SK-N-SH (cell line): ENCODE measurements at regions not wholly inside any gene's neighbourhood (a gene's known extent, or its start where the extent isn't known, plus 50 kb on each side); places are given as distances from the start of the nearest gene placed in this dataset.

Experiments used
- CTCF ChIA-PET: fragments of 300-600, 350-600 bp; formaldehyde crosslinking; extraction: SDS; loops from one replicate; lab custom pipeline; 2021; lab: Yijun Ruan, JAX
- POLR2A ChIA-PET: fragments of 350-600 bp; sonication (Branson Sonifier 250); formaldehyde crosslinking; extraction: SDS; loops from one replicate; lab custom pipeline; 2020; ENCODE audit warnings: antibody characterized with exemption, inconsistent platforms; lab: Yijun Ruan, JAX
- DNase-seq: peaks from one replicate; pipeline ENCODE4 v3.0.0; 2012
- H2AFZ ChIP-seq: fragments of 200-600 bp; sonication (generic); 2 replicates; pipeline ENCODE4 v1.8.1; 2016; ENCODE audit warnings: antibody characterized with exemption, mild to moderate bottlenecking, low read depth
- H3F3A ChIP-seq: fragments of 200-600 bp; sonication (generic); replicated peaks from 2 replicates; pipeline ENCODE3; 2016; ENCODE audit warnings: antibody characterized with exemption, mild to moderate bottlenecking; ENCODE audit not compliant: insufficient read depth
- H3K27ac ChIP-seq, 2 experiments: fragments of 200-500 bp in 1 of 2; fragments of 200-600 bp in 1 of 2; sonication (Bioruptor generic) in 1 of 2; sonication (generic), shearing (Covaris generic) in 1 of 2; 2 replicates each; pipeline versions ENCODE4 v1.5.1 to v1.6.1; 2014 to 2016; ENCODE audit warnings: low read depth in 2 of 2, inconsistent platforms in 1 of 2, low read length in 1 of 2, mild to moderate bottlenecking in 1 of 2, mixed read lengths in 1 of 2
- H3K27me3 ChIP-seq: fragments of 200-600 bp; sonication (generic), shearing (Covaris generic); 2 replicates; pipeline ENCODE4 v1.6.1; 2016; ENCODE audit warnings: mixed run types; ENCODE audit not compliant: insufficient read depth
- H3K36me3 ChIP-seq, 2 experiments: fragments of 200-500 bp in 1 of 2; fragments of 200-600 bp in 1 of 2; sonication (Bioruptor generic) in 1 of 2; sonication (generic) in 1 of 2; replicated peaks in 1 of 2; 2 replicates each; pipeline versions ENCODE3 to v1.5.1; 2014 to 2016; ENCODE audit warnings: low read length in 1 of 2, mild to moderate bottlenecking in 1 of 2; ENCODE audit not compliant: insufficient read depth in 2 of 2, control insufficient read depth in 1 of 2
- H3K4me1 ChIP-seq, 2 experiments: fragments of 200-500 bp in 1 of 2; fragments of 200-600 bp in 1 of 2; sonication (Bioruptor generic) in 1 of 2; sonication (generic), shearing (Covaris generic) in 1 of 2; 2 replicates each; pipeline versions ENCODE4 v1.5.1 to v1.6.1; 2014 to 2016; ENCODE audit warnings: low read depth in 1 of 2, low read length in 1 of 2, mixed run types in 1 of 2; ENCODE audit not compliant: insufficient read depth in 2 of 2, control insufficient read depth in 1 of 2
- H3K4me2 ChIP-seq: fragments of 200-600 bp; sonication (generic), shearing (Covaris generic); 2 replicates; pipeline ENCODE4 v1.6.1; 2017; ENCODE audit warnings: mixed run types
- H3K4me3 ChIP-seq, 2 experiments: fragments of 200-500 bp in 1 of 2; fragments of 200-600 bp in 1 of 2; sonication (Bioruptor generic) in 1 of 2; sonication (generic), shearing (Covaris generic) in 1 of 2; 2 replicates each; pipeline versions ENCODE4 v1.5.1 to v1.8.1; 2014 to 2016; ENCODE audit warnings: low read depth in 2 of 2, inconsistent platforms in 1 of 2, low read length in 1 of 2, mild to moderate bottlenecking in 1 of 2, mixed read lengths in 1 of 2, moderate library complexity in 1 of 2
- H3K79me2 ChIP-seq: fragments of 200-600 bp; sonication (generic); 2 replicates; pipeline ENCODE4 v1.8.1; 2017; ENCODE audit warnings: mild to moderate bottlenecking; ENCODE audit not compliant: insufficient read depth
- H3K9ac ChIP-seq: fragments of 200-600 bp; sonication (generic); 2 replicates; pipeline ENCODE4 v1.6.1; 2017; ENCODE audit warnings: mixed run types
- H3K9me2 ChIP-seq: fragments of 200-600 bp; sonication (generic); 2 replicates; pipeline ENCODE4 v1.6.1; 2017; ENCODE audit warnings: mixed run types
- H3K9me3 ChIP-seq: fragments of 200-600 bp; sonication (generic); 2 replicates; pipeline ENCODE4 v1.6.1; 2017; ENCODE audit warnings: mixed run types, mild to moderate bottlenecking, moderate library complexity
- H4K20me1 ChIP-seq: fragments of 200-600 bp; sonication (generic); 2 replicates; pipeline ENCODE4 v1.6.1; 2017; ENCODE audit warnings: mild to moderate bottlenecking, mixed run types; ENCODE audit not compliant: insufficient read depth
- CHD2 ChIP-seq: fragments of 150-350 bp; IDR thresholded peaks from 2 replicates; pipeline ENCODE4 v1.6.1; 2018; ENCODE audit warnings: low read length; ENCODE audit not compliant: partially characterized antibody
- EP300 ChIP-seq, 2 experiments: IDR thresholded peaks; 2 replicates each; pipeline versions ENCODE4 v1.4.0 to v1.6.1; 2012; ENCODE audit warnings: borderline replicate concordance in 1 of 2, low read depth in 1 of 2, low read length in 1 of 2
- EZH2phosphoT487 ChIP-seq: fragments of 200-600 bp; sonication (generic); IDR thresholded peaks from 2 replicates; pipeline ENCODE4 v1.6.1; 2017; ENCODE audit warnings: low read depth, mixed run types, mild to moderate bottlenecking, antibody characterized with exemption, moderate library complexity, borderline replicate concordance
- FOSL2 ChIP-seq: IDR thresholded peaks from 2 replicates; pipeline ENCODE4 v1.4.0; 2012; ENCODE audit warnings: low read depth, mild to moderate bottlenecking, moderate library complexity, borderline replicate concordance
- FOXJ3 ChIP-seq: sonication (generic); formaldehyde crosslinking; IDR thresholded peaks from 2 replicates; pipeline ENCODE4 v1.5.1; 2020; ENCODE audit warnings: mild to moderate bottlenecking, missing genetic modification reagents
- FOXM1 ChIP-seq: IDR thresholded peaks from 2 replicates; pipeline ENCODE4 v1.4.0; 2012; ENCODE audit warnings: low read depth, mild to moderate bottlenecking
- GABPA ChIP-seq: IDR thresholded peaks from 2 replicates; pipeline ENCODE4 v1.4.0; 2012; ENCODE audit warnings: low read depth, mild to moderate bottlenecking
- IRF3 ChIP-seq: fragments of 150-350 bp; IDR thresholded peaks from 2 replicates; pipeline ENCODE4 v1.6.1; 2016; ENCODE audit warnings: mild to moderate bottlenecking, low read depth, low read length
- MAX ChIP-seq: IDR thresholded peaks from 2 replicates; pipeline ENCODE4 v1.4.0; 2012; ENCODE audit warnings: low read depth
- MXI1 ChIP-seq: IDR thresholded peaks from 2 replicates; pipeline ENCODE4 v1.6.1; 2012; ENCODE audit warnings: mild to moderate bottlenecking, low read depth, low read length, improper control_type of control experiment
- PBX3 ChIP-seq: IDR thresholded peaks from 2 replicates; pipeline ENCODE4; 2012
- POLR2AphosphoS5 ChIP-seq: IDR thresholded peaks from 2 replicates; pipeline ENCODE4 v1.6.1; 2012; ENCODE audit warnings: low read depth, low read length
- RAD21 ChIP-seq: IDR thresholded peaks from 2 replicates; pipeline ENCODE4 v1.6.1; 2012; ENCODE audit warnings: mild to moderate bottlenecking, low read length
- RCOR1 ChIP-seq: fragments of 150-350 bp; IDR thresholded peaks from 2 replicates; pipeline ENCODE4 v1.6.1; 2017; ENCODE audit warnings: antibody characterized with exemption, low read length
- RFX5 ChIP-seq: IDR thresholded peaks from 2 replicates; pipeline ENCODE4 v1.6.1; 2012; ENCODE audit warnings: mild to moderate bottlenecking, improper control_type of control experiment, low read length
- TAF1 ChIP-seq: IDR thresholded peaks from 2 replicates; pipeline ENCODE4 v1.6.1; 2012; ENCODE audit warnings: low read depth, mild to moderate bottlenecking, low read length, moderate library complexity, borderline replicate concordance
- TCF12 ChIP-seq: IDR thresholded peaks from 2 replicates; pipeline ENCODE4 v1.4.0; 2012
- USF2 ChIP-seq: fragments of 150-350 bp; IDR thresholded peaks from 2 replicates; pipeline ENCODE4 v1.6.1; 2017; ENCODE audit warnings: antibody characterized with exemption, low read length, low read depth, borderline replicate concordance
- YY1 ChIP-seq: IDR thresholded peaks from 2 replicates; pipeline ENCODE4 v1.4.0; 2012; ENCODE audit warnings: low read depth, mild to moderate bottlenecking
- WGBS: methylation state at CpG from one replicate; pipeline ENCODE4 v1.1.6; 2017; ENCODE audit warnings: low lambda C conversion rate; 5-methylcytosine and 5-hydroxymethylcytosine counted together

GRCh38 chr10:107244122-107244521, 79.6 kb upstream of the SORCS1 start:
- H3K27me3 ChIP-seq, result no peaks in the 10 kb centered on the region
- H3K4me2 ChIP-seq, result no peak overlapping the region
- H3K9me2 ChIP-seq, result no peaks in the 10 kb centered on the region
- H3K79me2 ChIP-seq, result no peaks in the 10 kb centered on the region
- DNase-seq, result no peak
- H3K4me3 ChIP-seq, result no peak overlapping the region
- CTCF ChIA-PET, result no interaction called here
- no peak for TF ChIP-seq CHD2
- TF ChIP-seq FOXJ3, result no peak
- TF ChIP-seq FOSL2, result no peak
- no peak for TF ChIP-seq EZH2phosphoT487
- TF ChIP-seq RFX5, result no peak
- no peak for TF ChIP-seq MAX
- TF ChIP-seq TAF1, result no peak
- no peak for TF ChIP-seq IRF3
- no peak for TF ChIP-seq POLR2AphosphoS5
- no peak for TF ChIP-seq EP300 (IDR thresholded peaks at IDR 0.05; ENCODE audit: borderline replicate concordance in 1 of 2, low read depth in 1 of 2, low read length in 1 of 2)
- no peak for TF ChIP-seq YY1
- TF ChIP-seq RAD21, result no peak
- no peak for TF ChIP-seq USF2
- no peak for TF ChIP-seq PBX3
- no peak for TF ChIP-seq MXI1
- no peak for TF ChIP-seq TCF12
- no peak for TF ChIP-seq GABPA
- POLR2A ChIA-PET, result no interaction called here
- no peaks in the 10 kb centered on the region for H3K36me3 ChIP-seq
- no peaks in the 10 kb centered on the region for H3K9me3 ChIP-seq
- no peak overlapping the region for H3K27ac ChIP-seq
- H3K4me1 ChIP-seq, result no peaks in the 10 kb centered on the region
- no peak overlapping the region for H2AFZ ChIP-seq
- 49% methylated on average over 5 of the region's 5 CpGs for WGBS
- H4K20me1 ChIP-seq, result no peaks in the 10 kb centered on the region
- H3F3A ChIP-seq, result no peaks in the 10 kb centered on the region
- H3K9ac ChIP-seq, result no peak overlapping the region

- H3F3A ChIP-seq, result no peaks in the 10 kb centered on the region
- CTCF ChIA-PET, result no interaction called here
Observed at GRCh38 chr10:107238275-107238674, 73.8 kb upstream of the SORCS1 start.

More at GRCh38 chr10:107238275-107238674, 73.8 kb upstream of the SORCS1 start:
- no peak overlapping the region for H3K4me2 ChIP-seq
- no peaks in the 10 kb centered on the region for H3K9me3 ChIP-seq
- 24% methylated on average over 4 of the region's 4 CpGs for WGBS
- H3K36me3 ChIP-seq, result no peaks in the 10 kb centered on the region
- no peaks in the 10 kb centered on the region for H3K9me2 ChIP-seq
- H3K4me1 ChIP-seq, result no peaks in the 10 kb centered on the region
- H2AFZ ChIP-seq, result no peak overlapping the region
- no peak for DNase-seq
- no peaks in the 10 kb centered on the region for H3K27me3 ChIP-seq
- H4K20me1 ChIP-seq, result no peaks in the 10 kb centered on the region
- no peak for TF ChIP-seq PBX3
- TF ChIP-seq RCOR1, result no peak
- TF ChIP-seq FOXM1, result no peak
- no peak for TF ChIP-seq CHD2
- no peak for TF ChIP-seq MAX
- no peak overlapping the region for H3K4me3 ChIP-seq
- no peak overlapping the region for H3K9ac ChIP-seq
- POLR2A ChIA-PET, result no interaction called here
- H3K27ac ChIP-seq, result no peak overlapping the region
- no peaks in the 10 kb centered on the region for H3K79me2 ChIP-seq
